CD14-positive monocyte (primary cell): ENCODE measurements at regions not wholly inside any gene's neighbourhood (a gene's known extent, or its start where the extent isn't known, plus 50 kb on each side); places are given as distances from the start of the nearest gene placed in this dataset.

ENCODE experiments used
- DNase-seq, 3 donors: peaks; one replicate each; pipeline ENCODE4 v3.0.0-alpha.2; 2011 to 2022
- H2AFZ ChIP-seq: 2 replicates; pipeline ENCODE4 v1.6.0; 2012; ENCODE audit warnings: mild to moderate bottlenecking, low read depth, low read length, inconsistent platforms; ENCODE audit not compliant: insufficient read depth, poor library complexity, severe bottlenecking
- H3K27ac ChIP-seq, 2 donors: 1 replicate in 1 of 2; 2 replicates in 1 of 2; pipeline ENCODE4 v1.5.1; 2012 to 2013; ENCODE audit warnings: low read length in 2 of 2, control low read depth in 1 of 2, inconsistent platforms in 1 of 2, low read depth in 1 of 2, mild to moderate bottlenecking in 1 of 2
- H3K27me3 ChIP-seq, 2 donors: one replicate each; pipeline versions ENCODE4 v1.6.0 to v1.6.1; 2011 to 2013; ENCODE audit warnings: low read length in 2 of 2; ENCODE audit not compliant: control insufficient read depth in 2 of 2, insufficient read depth in 2 of 2
- H3K36me3 ChIP-seq, 2 donors: replicated peaks in 1 of 2; 1 replicate in 1 of 2; 2 replicates in 1 of 2; pipeline versions ENCODE4 v1.5.1 to v1.6.1; 2012 to 2013; ENCODE audit warnings: low read length in 2 of 2, control low read depth in 1 of 2, inconsistent platforms in 1 of 2, mild to moderate bottlenecking in 1 of 2; ENCODE audit not compliant: insufficient read depth in 2 of 2, control insufficient read depth in 1 of 2
- H3K4me1 ChIP-seq, 2 donors: 1 replicate in 1 of 2; 2 replicates in 1 of 2; pipeline versions ENCODE4 v1.5.1 to v1.6.1; 2012 to 2013; ENCODE audit warnings: low read length in 2 of 2, control low read depth in 1 of 2, inconsistent platforms in 1 of 2, mild to moderate bottlenecking in 1 of 2, moderate library complexity in 1 of 2; ENCODE audit not compliant: insufficient read depth in 2 of 2, control insufficient read depth in 1 of 2
- H3K4me2 ChIP-seq: replicated peaks from 2 replicates; pipeline ENCODE3; 2012; ENCODE audit warnings: low read length, moderate library complexity, mild to moderate bottlenecking; ENCODE audit not compliant: poor library complexity, severe bottlenecking; ENCODE audit errors: extremely low read depth
- H3K4me3 ChIP-seq, 3 experiments: fragments of 200-600 bp in 1 of 3; sonication (generic) in 1 of 3; replicated peaks in 1 of 3; 1 replicate in 2 of 3; 2 replicates in 1 of 3; pipeline ENCODE4 v1.5.1; 2011 to 2013; ENCODE audit warnings: low read length in 3 of 3, mild to moderate bottlenecking in 3 of 3, control low read depth in 2 of 3, low read depth in 2 of 3, inconsistent platforms in 1 of 3, moderate library complexity in 1 of 3
- H3K79me2 ChIP-seq: 2 replicates; pipeline ENCODE4 v1.6.0; 2012; ENCODE audit warnings: mild to moderate bottlenecking, control low read depth, inconsistent platforms, low read length, moderate library complexity; ENCODE audit not compliant: insufficient read depth
- H3K9ac ChIP-seq: 2 replicates; pipeline ENCODE4 v1.6.0; 2017; ENCODE audit warnings: low read length, mild to moderate bottlenecking; ENCODE audit not compliant: insufficient read depth, poor library complexity, severe bottlenecking
- H3K9me3 ChIP-seq, 2 donors: replicated peaks in 1 of 2; 1 replicate in 1 of 2; 2 replicates in 1 of 2; pipeline versions ENCODE4 v1.5.1 to v1.6.1; 2012 to 2013; ENCODE audit warnings: low read length in 2 of 2, control low read depth in 1 of 2; ENCODE audit not compliant: control insufficient read depth in 1 of 2, insufficient read depth in 1 of 2
- H4K20me1 ChIP-seq: 2 replicates; pipeline ENCODE4 v1.6.0; 2012; ENCODE audit warnings: mild to moderate bottlenecking, low read length, control low read depth, moderate library complexity; ENCODE audit not compliant: insufficient read depth
- H3K27ac Mint-ChIP-seq, 7 donors: one replicate each; pipeline ENCODE4 v1.8.0; 2020; ENCODE audit warnings: mild to moderate bottlenecking in 7 of 7, mixed read lengths in 7 of 7, moderate library complexity in 6 of 7, inconsistent platforms in 2 of 7
- H3K27me3 Mint-ChIP-seq, 3 donors: one replicate each; pipeline ENCODE4 v1.8.0; 2021 to 2022; ENCODE audit warnings: low read depth in 3 of 3, mild to moderate bottlenecking in 3 of 3, mixed read lengths in 3 of 3, moderate library complexity in 3 of 3, inconsistent platforms in 1 of 3
- H3K36me3 Mint-ChIP-seq, 2 donors: one replicate each; pipeline ENCODE4 v1.8.0; 2020; ENCODE audit warnings: mixed read lengths in 2 of 2, inconsistent platforms in 1 of 2, mild to moderate bottlenecking in 1 of 2
- H3K4me1 Mint-ChIP-seq: one replicate; pipeline ENCODE4 v1.8.0; 2020; ENCODE audit warnings: mild to moderate bottlenecking, mixed read lengths
- H3K4me3 Mint-ChIP-seq, 2 donors: one replicate each; pipeline ENCODE4 v1.8.0; 2020; ENCODE audit warnings: mild to moderate bottlenecking in 2 of 2, mixed read lengths in 2 of 2, moderate library complexity in 1 of 2
- H3K9me3 Mint-ChIP-seq, 7 donors: one replicate each; pipeline ENCODE4 v1.8.0; 2020 to 2022; ENCODE audit warnings: mixed read lengths in 7 of 7, mild to moderate bottlenecking in 6 of 7, moderate library complexity in 6 of 7, inconsistent platforms in 2 of 7
- WGBS: methylation state at CpG from one replicate; pipeline ENCODE4 v1.1.5; 2013; ENCODE audit warnings: missing lambda C conversion rate; ENCODE audit not compliant: insufficient coverage; 5-methylcytosine and 5-hydroxymethylcytosine counted together
- intact Hi-C, 2 donors: fragments of 100-400 bp; cut with micrococcal nuclease; formaldehyde crosslinking; loops; one replicate each; pipeline versions ENCODE4 v1.15.0 to v1.15.1; 2023
- TF ChIP-seq, protein P1 (sequence below): fragments of 200-600 bp; IDR thresholded peaks from one replicate; pipeline ENCODE4 v1.8.0; 2022; ENCODE audit warnings: antibody characterized with exemption, mild to moderate bottlenecking

DNA sequence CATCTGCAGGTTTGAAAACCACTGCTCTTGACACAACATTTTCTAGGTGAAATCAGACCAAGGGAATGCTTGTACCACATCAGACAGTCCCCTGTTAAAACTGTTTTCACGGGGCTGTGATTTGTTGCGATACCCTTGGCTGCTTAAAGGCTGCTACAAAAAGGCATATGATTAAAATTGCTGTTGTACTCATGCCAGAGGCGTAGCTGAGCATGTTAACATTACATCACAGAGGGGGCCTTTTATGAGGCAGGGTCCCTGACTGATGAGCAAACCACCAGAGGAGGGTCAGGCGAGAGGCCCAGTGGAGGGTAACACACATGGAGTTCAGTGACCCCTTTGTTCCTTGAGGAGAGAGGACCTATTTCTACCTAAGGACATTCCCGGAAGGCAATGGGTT lies 70.4 kb upstream of the CDYL start:
- Mint-ChIP-seq H3K4me1 (peaks cover 1% of the 10 kb centered on the region), H3K4me3 (no peak overlapping the region), H3K27ac (peak overlapping the region in 1 of 7 donors; percentile 55), H3K36me3 (no peaks in the 10 kb centered on the region), H3K9me3 (peaks cover 0 to 10% (median 3%) of the 10 kb centered on the region in 7 donors), H3K27me3 (peaks cover 0 to 6% (median 1%) of the 10 kb centered on the region in 3 donors)
- no peak for DNase-seq
- Histone ChIP-seq H3K9me3 (peaks cover 0 to 2% of the 10 kb centered on the region in 2 donors), H3K79me2 (no peaks in the 10 kb centered on the region), H3K27me3 (no peaks in the 10 kb centered on the region), H3K4me3 (no peak overlapping the region), H3K4me2 (no peak overlapping the region), H2AFZ (no peak overlapping the region), H3K36me3 (no peaks in the 10 kb centered on the region), H3K4me1 (no peaks in the 10 kb centered on the region), H3K9ac (no peak overlapping the region), H3K27ac (no peak overlapping the region), H4K20me1 (no peaks in the 10 kb centered on the region)
- intact Hi-C loops = no loop called here
- TF ChIP-seq, protein P1, sequence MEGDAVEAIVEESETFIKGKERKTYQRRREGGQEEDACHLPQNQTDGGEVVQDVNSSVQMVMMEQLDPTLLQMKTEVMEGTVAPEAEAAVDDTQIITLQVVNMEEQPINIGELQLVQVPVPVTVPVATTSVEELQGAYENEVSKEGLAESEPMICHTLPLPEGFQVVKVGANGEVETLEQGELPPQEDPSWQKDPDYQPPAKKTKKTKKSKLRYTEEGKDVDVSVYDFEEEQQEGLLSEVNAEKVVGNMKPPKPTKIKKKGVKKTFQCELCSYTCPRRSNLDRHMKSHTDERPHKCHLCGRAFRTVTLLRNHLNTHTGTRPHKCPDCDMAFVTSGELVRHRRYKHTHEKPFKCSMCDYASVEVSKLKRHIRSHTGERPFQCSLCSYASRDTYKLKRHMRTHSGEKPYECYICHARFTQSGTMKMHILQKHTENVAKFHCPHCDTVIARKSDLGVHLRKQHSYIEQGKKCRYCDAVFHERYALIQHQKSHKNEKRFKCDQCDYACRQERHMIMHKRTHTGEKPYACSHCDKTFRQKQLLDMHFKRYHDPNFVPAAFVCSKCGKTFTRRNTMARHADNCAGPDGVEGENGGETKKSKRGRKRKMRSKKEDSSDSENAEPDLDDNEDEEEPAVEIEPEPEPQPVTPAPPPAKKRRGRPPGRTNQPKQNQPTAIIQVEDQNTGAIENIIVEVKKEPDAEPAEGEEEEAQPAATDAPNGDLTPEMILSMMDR = no peak
- WGBS = 96% methylated on average over 5 of the region's 5 CpGs

DNA sequence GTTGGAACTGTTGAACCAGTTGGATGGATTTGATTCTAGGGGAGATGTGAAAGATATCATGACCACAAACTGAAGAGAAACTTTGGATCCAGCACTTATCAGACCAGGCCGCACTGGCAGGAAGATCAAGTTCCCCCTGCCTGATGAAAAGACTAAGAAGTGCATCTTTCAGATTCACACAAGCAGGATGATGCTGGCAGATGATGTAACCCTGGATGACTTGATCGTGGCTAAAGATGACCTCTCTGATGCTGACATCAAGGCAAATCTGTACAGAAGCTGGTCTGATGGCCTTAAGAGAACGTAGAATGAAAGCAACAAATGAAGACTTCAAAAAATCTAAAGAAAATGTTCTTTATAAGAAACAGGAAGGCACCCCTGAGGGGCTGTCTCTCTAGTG lies 72.8 kb upstream of the CDYL start:
- 83% methylated on average over 2 of the region's 3 CpGs for whole genome bisulfite sequencing
- Mint-ChIP-seq H3K27me3 (peaks cover 0 to 2% (median 1%) of the 10 kb centered on the region in 3 donors), H3K4me1 (no peaks in the 10 kb centered on the region)

More for the DNA sequence above, 72.8 kb upstream of the CDYL start:
- Mint-ChIP-seq H3K36me3 (no peaks in the 10 kb centered on the region), H3K4me3 (no peak overlapping the region), H3K27ac (no peak overlapping the region), H3K9me3 (peaks cover 0 to 9% (median 3%) of the 10 kb centered on the region in 7 donors)
- H3K9ac ChIP-seq = no peak overlapping the region
- H4K20me1 ChIP-seq = no peaks in the 10 kb centered on the region
- H3K9me3 ChIP-seq = peaks cover 0 to 2% of the 10 kb centered on the region in 2 donors
- no peak overlapping the region for H3K4me2 ChIP-seq
- no peak overlapping the region for H3K4me3 ChIP-seq
- no peaks in the 10 kb centered on the region for H3K36me3 ChIP-seq
- no peak for DNase-seq
- TF ChIP-seq, protein P1 = no peak
- no peaks in the 10 kb centered on the region for H3K79me2 ChIP-seq
- H2AFZ ChIP-seq = no peak overlapping the region
- H3K27ac ChIP-seq = no peak overlapping the region
- no peaks in the 10 kb centered on the region for H3K4me1 ChIP-seq
- H3K27me3 ChIP-seq = no peaks in the 10 kb centered on the region
- intact Hi-C loops = no loop called here
